ENCODE measurements at regions not wholly inside any gene's neighbourhood (a gene's known extent, or its start where the extent isn't known, plus 50 kb on each side); places are given as distances from the start of the nearest gene placed in this dataset.

DNA sequence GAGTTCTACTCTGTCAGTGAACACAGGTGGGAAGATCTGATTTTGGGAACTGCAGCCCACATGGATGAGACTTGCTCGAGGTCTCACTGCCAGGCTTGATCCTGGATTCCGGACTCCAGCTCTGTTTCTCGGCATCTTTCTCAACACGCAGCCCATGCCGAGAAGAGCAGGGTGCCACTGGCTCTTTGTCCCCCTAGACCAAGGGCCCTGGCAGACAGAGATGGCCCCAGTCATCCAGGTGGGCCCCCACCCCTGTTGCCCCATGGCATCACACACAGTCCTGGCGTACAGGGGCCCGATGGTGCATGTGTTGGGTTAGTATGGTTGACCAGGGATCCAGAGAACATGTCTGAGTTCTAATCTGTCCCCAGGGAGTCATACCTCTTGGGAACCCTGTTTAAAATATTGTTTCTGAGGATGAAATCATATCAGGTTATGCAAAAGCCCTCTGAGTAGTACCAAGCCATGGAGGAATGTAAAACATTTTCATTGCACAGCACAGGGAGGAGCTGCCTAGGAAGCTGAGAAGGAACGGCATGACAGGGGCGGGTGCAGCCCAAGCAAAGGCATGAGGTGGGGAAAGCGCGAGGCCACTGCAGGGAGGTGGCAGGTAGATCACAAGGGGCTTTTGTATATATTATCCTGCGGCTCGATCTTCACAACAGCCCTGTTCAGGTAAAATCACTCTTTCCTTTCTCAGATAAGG is 320.6 kb downstream of the UACA start:
- DNase-seq (ENCODE audit: low spot score) = no peak

GRCh38 chr15:70442211-70442610 is 321.1 kb downstream of the UACA start:
- no peak for DNase-seq (ENCODE audit: low spot score)

GRCh38 chr15:70440416-70441138 is 322.8 kb downstream of the UACA start:
- no peak for DNase-seq (ENCODE audit: low spot score)

- DNase-seq (ENCODE audit: low spot score) = no peak
These were observed 323.5 kb downstream of the UACA start for GRCh38 chr15:70439880-70440279.

DNA sequence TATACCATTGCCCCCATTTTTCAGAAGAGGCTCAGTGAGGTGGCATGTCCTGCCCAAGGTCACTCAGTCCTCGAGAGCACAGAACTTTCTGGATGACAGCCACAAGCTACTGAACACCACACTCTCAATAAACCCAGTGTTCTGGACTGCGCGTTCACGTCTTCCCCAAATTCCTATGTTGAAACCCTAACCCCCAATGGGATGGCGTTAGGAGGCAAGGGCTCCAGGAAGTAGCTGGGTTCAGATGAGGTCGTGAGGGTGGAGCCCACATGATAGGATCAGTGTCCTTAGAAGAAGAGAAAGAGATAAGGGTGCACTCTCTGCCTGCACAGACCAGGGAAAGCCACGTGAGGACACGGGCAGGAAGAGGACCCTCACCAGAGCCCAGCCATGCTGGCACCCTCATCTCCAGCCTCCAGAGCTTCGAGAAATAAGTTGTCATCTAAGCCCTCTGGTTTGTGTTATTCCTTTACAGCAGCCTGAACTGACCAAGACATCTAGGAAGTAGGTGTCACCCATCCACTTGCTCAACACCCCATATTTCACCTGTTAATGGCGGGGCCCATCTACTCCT is 324.0 kb downstream of the UACA start:
- no peak for DNase-seq (ENCODE audit: low spot score)

DNA sequence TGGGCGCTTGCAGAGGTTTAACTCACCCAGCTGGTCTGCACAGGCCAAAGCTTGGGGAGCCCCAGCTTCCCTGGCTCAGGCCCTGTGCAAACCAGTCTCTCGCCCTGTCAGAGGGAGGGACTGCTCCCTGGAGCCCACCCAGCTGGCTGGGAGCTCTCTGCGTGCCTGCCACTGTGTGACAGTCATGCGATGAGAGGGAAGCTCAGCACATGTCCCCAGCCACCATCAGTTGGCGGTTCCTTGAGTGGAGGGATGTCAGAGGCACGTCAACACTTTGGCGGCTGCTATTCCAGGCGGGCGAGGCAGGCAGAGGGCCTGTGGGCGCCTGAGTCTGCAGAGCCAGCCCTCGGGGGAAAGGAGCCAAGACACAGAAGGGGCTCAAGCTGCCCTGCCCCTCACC is 324.6 kb downstream of the UACA start:
- DNase-seq (ENCODE audit: low spot score) = no peak

DNA sequence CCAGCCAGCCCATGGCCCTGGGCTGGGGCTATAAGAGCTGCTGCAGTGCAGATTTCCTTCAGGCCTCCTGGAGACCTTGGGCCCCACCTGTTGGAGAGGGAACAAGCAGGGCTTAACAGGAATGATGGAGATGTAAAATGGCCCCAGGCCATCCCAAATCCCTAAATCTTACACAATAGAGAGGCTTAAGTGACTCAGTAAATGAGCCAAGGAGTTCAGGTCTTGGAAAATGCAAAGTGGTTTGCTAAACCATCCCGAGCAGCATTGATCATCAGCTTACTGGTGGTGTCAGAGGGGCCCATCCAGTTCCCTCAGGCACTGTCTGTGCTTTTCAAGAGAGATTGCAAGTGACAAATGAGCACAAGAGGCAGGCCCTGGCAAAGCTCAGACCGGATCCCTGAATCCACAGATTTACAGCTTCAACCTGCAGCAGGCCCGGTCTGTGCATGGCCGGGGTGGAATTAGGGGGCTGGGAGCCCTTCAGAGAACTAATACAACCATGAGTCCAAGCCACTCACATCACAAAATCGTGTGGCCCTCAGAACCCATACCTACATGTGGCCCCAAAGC is 325.4 kb downstream of the UACA start:
- DNase-seq (ENCODE audit: low spot score) = no peak

DNA sequence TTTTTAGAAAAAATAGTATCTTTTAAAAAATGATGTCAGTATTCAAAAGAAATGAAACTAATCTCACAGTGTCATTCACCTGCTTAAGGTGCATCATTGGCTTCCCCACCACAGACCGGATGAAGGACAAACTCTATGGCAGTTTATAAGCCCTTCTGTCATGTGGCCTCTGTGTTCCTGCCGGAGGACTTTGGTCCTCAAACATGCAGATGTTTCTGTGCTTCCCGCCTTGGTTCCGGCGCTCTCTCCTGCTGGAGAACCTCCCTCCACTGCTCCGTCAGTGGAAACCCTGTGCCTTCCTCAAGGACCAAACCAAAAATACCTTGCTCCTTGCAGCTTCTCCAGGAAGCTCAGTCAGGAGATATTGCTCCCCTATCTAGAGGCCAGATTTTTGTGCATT is 326.3 kb downstream of the UACA start:
- no peak for DNase-seq (ENCODE audit: low spot score)

- DNase-seq (ENCODE audit: low spot score) = no peak
These were observed 326.9 kb downstream of the UACA start for GRCh38 chr15:70436428-70436827.

- no peak for DNase-seq (ENCODE audit: low spot score)
These were observed 327.5 kb downstream of the UACA start for GRCh38 chr15:70435872-70436271.

DNA sequence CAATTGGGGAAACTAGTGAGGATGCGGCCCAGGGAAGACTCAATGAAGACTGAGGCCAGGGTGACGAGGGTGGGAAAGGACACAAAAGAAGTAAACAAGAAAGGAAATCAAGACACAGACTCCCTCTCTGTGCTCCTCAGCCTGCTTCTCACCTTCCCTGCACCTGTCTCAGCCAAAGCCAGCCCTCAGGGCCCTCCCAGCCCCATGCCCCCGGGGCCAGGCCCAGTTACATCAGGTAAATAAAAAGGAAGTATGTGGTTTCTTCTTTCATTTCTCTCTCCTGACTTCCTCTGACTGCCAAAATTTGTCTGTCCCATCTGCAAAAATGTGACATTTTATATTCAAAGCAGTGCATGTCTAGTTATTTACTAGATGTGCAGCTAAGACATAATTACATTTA is 328.0 kb downstream of the UACA start:
- DNase-seq (ENCODE audit: low spot score) = no peak

- DNase-seq (ENCODE audit: low spot score) = no peak
These were observed 329.6 kb downstream of the UACA start for GRCh38 chr15:70433586-70434324.

GRCh38 chr15:70432924-70433495 is 330.3 kb downstream of the UACA start:
- DNase-seq (ENCODE audit: low spot score) = no peak

DNA sequence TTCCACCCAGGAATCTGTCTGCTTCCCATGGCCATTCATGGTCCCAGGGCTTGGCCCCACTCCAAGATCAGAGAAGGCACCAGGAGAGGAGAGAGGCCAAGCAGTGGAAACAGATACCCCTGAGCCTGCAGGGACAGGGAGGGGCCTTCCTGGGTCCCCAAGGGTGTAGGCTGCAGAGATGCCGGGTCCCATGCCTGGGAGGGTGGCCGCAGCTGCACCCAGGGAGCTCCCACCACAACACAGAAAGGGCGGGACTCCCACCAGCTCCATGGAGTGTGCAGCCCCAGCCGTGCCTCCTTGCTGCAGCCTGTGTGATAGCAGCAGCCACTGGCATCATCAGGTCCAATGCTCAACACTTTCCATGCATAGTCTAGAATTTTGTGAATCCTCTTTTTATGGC is 331.5 kb downstream of the UACA start:
- DNase-seq (ENCODE audit: low spot score) = no peak

GRCh38 chr15:70430069-70430468 is 332.4 kb upstream of the TLE3 start:
- DNase-seq (ENCODE audit: low spot score) = peak; percentile 23

- no peak for DNase-seq (ENCODE audit: low spot score)
These were observed 331.5 kb upstream of the TLE3 start for GRCh38 chr15:70429056-70429722.

DNA sequence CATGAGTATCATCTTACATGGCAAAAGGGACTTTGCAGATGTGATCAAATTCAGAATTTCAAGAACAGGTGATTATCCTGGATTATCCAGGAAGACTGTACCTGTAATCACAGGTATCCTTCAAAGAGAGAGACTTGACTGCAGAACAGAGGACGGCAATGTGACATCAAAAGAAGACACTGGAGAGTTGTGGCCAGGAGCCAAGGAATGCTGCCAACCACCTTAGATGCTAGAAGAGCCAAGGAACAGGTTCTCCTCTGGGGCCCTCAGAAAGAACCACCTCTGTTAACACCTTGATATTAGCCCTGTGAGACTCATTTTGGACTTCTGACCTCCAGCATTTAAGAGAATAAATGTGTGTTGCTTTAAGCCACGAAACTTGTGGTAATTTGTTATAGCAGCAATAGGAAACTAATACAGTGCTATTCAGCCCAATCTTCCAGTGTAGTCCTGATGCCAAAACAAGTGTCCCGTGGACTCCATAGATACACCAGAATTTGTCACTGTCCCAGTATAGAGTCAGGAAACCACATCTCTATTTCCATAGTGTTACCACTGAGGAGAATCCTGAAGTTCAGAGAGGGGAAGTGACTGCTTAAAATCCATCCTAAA is 330.6 kb upstream of the TLE3 start:
- no peak for DNase-seq (ENCODE audit: low spot score)

DNA sequence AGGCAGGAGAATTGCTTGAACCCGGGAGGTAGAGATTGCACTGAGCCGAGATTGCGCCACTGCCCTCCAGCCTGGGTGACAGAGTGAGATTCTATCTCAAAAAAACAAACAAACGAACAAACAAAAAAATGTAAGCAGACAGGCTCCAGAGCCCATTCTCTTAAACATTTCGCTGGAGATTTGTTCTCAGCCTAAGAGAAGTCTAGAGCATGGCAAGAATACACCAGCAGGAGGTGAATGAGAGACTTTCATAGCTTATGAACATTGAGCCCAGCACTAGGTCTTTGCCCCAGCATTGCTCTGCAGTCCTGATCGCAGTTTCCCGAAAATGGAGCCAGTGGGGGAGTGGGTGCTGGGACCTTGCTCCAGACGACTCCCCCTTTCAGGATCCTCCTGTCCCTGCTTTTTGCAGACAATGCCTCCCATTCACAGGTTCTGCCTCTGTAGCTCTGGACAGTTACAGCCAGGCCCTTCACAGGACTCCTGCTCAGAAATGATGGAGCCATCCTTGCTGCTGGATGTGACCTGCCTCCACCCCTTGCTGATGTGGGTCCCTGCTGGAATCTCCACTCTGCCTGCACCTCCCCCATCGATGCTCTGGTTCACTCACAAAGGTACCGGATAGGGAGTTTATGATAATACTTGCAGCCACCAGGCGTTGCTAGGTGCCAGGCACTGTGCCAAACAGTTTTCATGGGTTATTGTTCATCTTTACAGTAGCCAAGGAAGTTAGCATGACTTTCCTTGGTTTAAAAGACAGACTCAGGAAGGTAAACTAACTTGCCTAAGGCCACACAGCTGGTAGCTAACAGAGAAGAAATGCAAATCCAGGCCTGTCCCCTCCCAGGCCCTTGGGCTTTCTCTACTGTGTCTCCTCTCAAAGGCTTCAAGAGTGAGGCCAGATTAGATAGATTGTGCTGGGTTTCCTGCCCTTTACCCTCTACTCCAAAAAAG is 329.7 kb upstream of the TLE3 start:
- no peak for DNase-seq (ENCODE audit: low spot score)

- no peak for DNase-seq (ENCODE audit: low spot score)
These were observed 328.5 kb upstream of the TLE3 start for GRCh38 chr15:70426096-70426821.
